ACC112 (cell line): ENCODE measurements at regions not wholly inside any gene's neighbourhood (a gene's known extent, or its start where the extent isn't known, plus 50 kb on each side); places are given as distances from the start of the nearest gene placed in this dataset.

ENCODE experiments used
- H2AFZ ChIP-seq: fragments of 200-600 bp; sonication (generic); one replicate; pipeline ENCODE4 v1.6.0; 2017; ENCODE audit warnings: antibody characterized with exemption, low read length; ENCODE audit not compliant: unreplicated experiment
- H3K27ac ChIP-seq: fragments of 200-600 bp; sonication (generic); 2 replicates; pipeline ENCODE4 v1.5.1; 2014; ENCODE audit warnings: low read depth, mild to moderate bottlenecking, antibody characterized with exemption, low read length, moderate library complexity
- H3K27me3 ChIP-seq: fragments of 200-600 bp; sonication (generic); 2 replicates; pipeline ENCODE4 v1.6.1; 2014; ENCODE audit warnings: mild to moderate bottlenecking, antibody characterized with exemption, low read length, moderate library complexity, mixed read lengths; ENCODE audit not compliant: insufficient read depth
- H3K36me3 ChIP-seq: fragments of 200-600 bp; sonication (generic); 2 replicates; pipeline ENCODE4 v1.6.1; 2016; ENCODE audit warnings: mild to moderate bottlenecking, antibody characterized with exemption, low read length, moderate library complexity, mixed read lengths; ENCODE audit not compliant: insufficient read depth
- H3K4me1 ChIP-seq: fragments of 200-600 bp; sonication (generic); one replicate; pipeline ENCODE4 v1.6.1; 2016; ENCODE audit warnings: low read length, mixed read lengths; ENCODE audit not compliant: insufficient read depth, unreplicated experiment, control insufficient read depth
- H3K4me3 ChIP-seq: fragments of 200-600 bp; sonication (generic); 2 replicates; pipeline ENCODE4 v1.5.1; 2014; ENCODE audit warnings: mild to moderate bottlenecking, low read depth, low read length
- H3K79me2 ChIP-seq: fragments of 200-600 bp; sonication (generic); one replicate; pipeline ENCODE4 v1.6.0; 2016; ENCODE audit warnings: low read length; ENCODE audit not compliant: control insufficient read depth, unreplicated experiment, insufficient read depth

GRCh38 chr12:74051848-74052247 lies 485.8 kb upstream of the ATXN7L3B start:
- no peaks in the 10 kb centered on the region for H3K4me1 ChIP-seq
- H3K4me3 ChIP-seq = no peak overlapping the region
- H2AFZ ChIP-seq = no peak overlapping the region
- no peaks in the 10 kb centered on the region for H3K27me3 ChIP-seq
- H3K36me3 ChIP-seq = no peaks in the 10 kb centered on the region
- no peak overlapping the region for H3K27ac ChIP-seq
- no peaks in the 10 kb centered on the region for H3K79me2 ChIP-seq

GRCh38 chr12:74066476-74066875 lies 471.2 kb upstream of the ATXN7L3B start:
- Histone ChIP-seq H3K79me2 (no peaks in the 10 kb centered on the region), H3K4me3 (no peak overlapping the region), H3K4me1 (no peaks in the 10 kb centered on the region), H3K27ac (no peak overlapping the region), H2AFZ (no peak overlapping the region), H3K27me3 (no peaks in the 10 kb centered on the region), H3K36me3 (no peaks in the 10 kb centered on the region)

- no peaks in the 10 kb centered on the region for H3K79me2 ChIP-seq
- no peak overlapping the region for H3K4me3 ChIP-seq
- no peaks in the 10 kb centered on the region for H3K36me3 ChIP-seq
- no peaks in the 10 kb centered on the region for H3K27me3 ChIP-seq
- H2AFZ ChIP-seq = no peak overlapping the region
- H3K4me1 ChIP-seq = no peaks in the 10 kb centered on the region
- H3K27ac ChIP-seq = no peak overlapping the region
These were observed 466.5 kb upstream of the ATXN7L3B start for GRCh38 chr12:74071182-74071581.

GRCh38 chr12:74076918-74077317 lies 460.7 kb upstream of the ATXN7L3B start:
- Histone ChIP-seq H3K4me3 (no peak overlapping the region), H3K36me3 (no peaks in the 10 kb centered on the region), H2AFZ (no peak overlapping the region), H3K27ac (no peak overlapping the region), H3K4me1 (no peaks in the 10 kb centered on the region), H3K27me3 (no peaks in the 10 kb centered on the region), H3K79me2 (no peaks in the 10 kb centered on the region)

GRCh38 chr12:74105434-74105833 lies 432.2 kb upstream of the ATXN7L3B start:
- Histone ChIP-seq H2AFZ (no peak overlapping the region), H3K36me3 (no peaks in the 10 kb centered on the region), H3K27ac (no peak overlapping the region), H3K79me2 (no peaks in the 10 kb centered on the region), H3K4me3 (no peak overlapping the region), H3K27me3 (no peaks in the 10 kb centered on the region; the same call in 1 of the 2 replicates), H3K4me1 (no peaks in the 10 kb centered on the region)

GRCh38 chr12:74108729-74109128 lies 428.9 kb upstream of the ATXN7L3B start:
- Histone ChIP-seq H3K27me3 (no peaks in the 10 kb centered on the region), H3K36me3 (no peaks in the 10 kb centered on the region), H3K4me1 (no peaks in the 10 kb centered on the region), H3K79me2 (no peaks in the 10 kb centered on the region), H3K27ac (no peak overlapping the region), H2AFZ (no peak overlapping the region), H3K4me3 (no peak overlapping the region)

GRCh38 chr12:74111688-74112360 lies 425.8 kb upstream of the ATXN7L3B start:
- Histone ChIP-seq H3K27me3 (no peaks in the 10 kb centered on the region; the same call in 1 of the 2 replicates), H3K79me2 (no peaks in the 10 kb centered on the region), H3K4me3 (no peak overlapping the region), H3K36me3 (no peaks in the 10 kb centered on the region), H3K4me1 (no peaks in the 10 kb centered on the region), H2AFZ (no peak overlapping the region), H3K27ac (no peak overlapping the region)

- Histone ChIP-seq H2AFZ (no peak overlapping the region), H3K4me1 (no peaks in the 10 kb centered on the region), H3K79me2 (no peaks in the 10 kb centered on the region), H3K36me3 (no peaks in the 10 kb centered on the region), H3K27ac (no peak overlapping the region), H3K4me3 (no peak overlapping the region), H3K27me3 (peaks cover 4% of the 10 kb centered on the region; the same call in 1 of the 2 replicates)
These were observed 417.7 kb upstream of the ATXN7L3B start for GRCh38 chr12:74119811-74120362.

- H3K4me1 ChIP-seq = no peaks in the 10 kb centered on the region
- no peak overlapping the region for H3K4me3 ChIP-seq
- H3K36me3 ChIP-seq = no peaks in the 10 kb centered on the region
- no peak overlapping the region for H3K27ac ChIP-seq
- 0 out of 2 replicates have a peak, but pooled peaks cover 4% of the 10 kb centered on the region for H3K27me3 ChIP-seq
- H2AFZ ChIP-seq = no peak overlapping the region
- H3K79me2 ChIP-seq = no peaks in the 10 kb centered on the region
These were observed 417.0 kb upstream of the ATXN7L3B start for GRCh38 chr12:74120644-74121043.

GRCh38 chr12:74129702-74130101 lies 407.9 kb upstream of the ATXN7L3B start:
- H3K79me2 ChIP-seq = no peaks in the 10 kb centered on the region
- no peak overlapping the region for H3K4me3 ChIP-seq
- H3K27ac ChIP-seq = no peak overlapping the region
- H3K36me3 ChIP-seq = no peaks in the 10 kb centered on the region
- no peak overlapping the region for H2AFZ ChIP-seq
- H3K27me3 ChIP-seq = no peaks in the 10 kb centered on the region; the same call in 1 of the 2 replicates
- no peaks in the 10 kb centered on the region for H3K4me1 ChIP-seq

GRCh38 chr12:74144396-74144795 lies 393.2 kb upstream of the ATXN7L3B start:
- H3K36me3 ChIP-seq = no peaks in the 10 kb centered on the region
- no peak overlapping the region for H3K27ac ChIP-seq
- no peaks in the 10 kb centered on the region for H3K79me2 ChIP-seq
- H3K4me1 ChIP-seq = no peaks in the 10 kb centered on the region
- H2AFZ ChIP-seq = no peak overlapping the region
- no peak overlapping the region for H3K4me3 ChIP-seq
- H3K27me3 ChIP-seq = no peaks in the 10 kb centered on the region
